Neutrophil (primary cell): ENCODE measurements at regions not wholly inside any gene's neighbourhood (a gene's known extent, or its start where the extent isn't known, plus 50 kb on each side); places are given as distances from the start of the nearest gene placed in this dataset.

ENCODE experiments used
- H3K27ac ChIP-seq: fragments of 200-600 bp; sonication (generic); 2 replicates; pipeline ENCODE4 v1.5.1; 2016; ENCODE audit warnings: mild to moderate bottlenecking, moderate library complexity
- H3K27me3 ChIP-seq: fragments of 200-600 bp; sonication (generic); 2 replicates; pipeline ENCODE4 v1.6.0; 2016; ENCODE audit warnings: mild to moderate bottlenecking
- H3K36me3 ChIP-seq: fragments of 200-600 bp; sonication (generic); 2 replicates; pipeline ENCODE4 v1.5.1; 2017
- H3K4me1 ChIP-seq, 2 experiments: fragments of 200-600 bp in 1 of 2; sonication (generic) in 1 of 2; 1 replicate in 1 of 2; 2 replicates in 1 of 2; pipeline versions ENCODE4 v1.5.1 to v1.6.1; 2013 to 2016; ENCODE audit warnings: low read depth in 1 of 2, low read length in 1 of 2, mild to moderate bottlenecking in 1 of 2, moderate library complexity in 1 of 2; ENCODE audit not compliant: control insufficient read depth in 1 of 2, insufficient read depth in 1 of 2
- H3K4me3 ChIP-seq, 2 experiments: fragments of 200-600 bp in 1 of 2; sonication (generic) in 1 of 2; 1 replicate in 1 of 2; 2 replicates in 1 of 2; pipeline ENCODE4 v1.5.1; 2013 to 2016; ENCODE audit warnings: low read depth in 1 of 2, low read length in 1 of 2, mild to moderate bottlenecking in 1 of 2, moderate library complexity in 1 of 2
- H3K9me3 ChIP-seq: fragments of 200-600 bp; sonication (generic); 2 replicates; pipeline ENCODE4 v1.5.1; 2016
- TF ChIP-seq, protein P1 (sequence below): fragments of 200-600 bp; sonication (generic); IDR thresholded peaks from 2 replicates; pipeline ENCODE4 v1.5.1; 2016; ENCODE audit warnings: antibody characterized with exemption

DNA sequence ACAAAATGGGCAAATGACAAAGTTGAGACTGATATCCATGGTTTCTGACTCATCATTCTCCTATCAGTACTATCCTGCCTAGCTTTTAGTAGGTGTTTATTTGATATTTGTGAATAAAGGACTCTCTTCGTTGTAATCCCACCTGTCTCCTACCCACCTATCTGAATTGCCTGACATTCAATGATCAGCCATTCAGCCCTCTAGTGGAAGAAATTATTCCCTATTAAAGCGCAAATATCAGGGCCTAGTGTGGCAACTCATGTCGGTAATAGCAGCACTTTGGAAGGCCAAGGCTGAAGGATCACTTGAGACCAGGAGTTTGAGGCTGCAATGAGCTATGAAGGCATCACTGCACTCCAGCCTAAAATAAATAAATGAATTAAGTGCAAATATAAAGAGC, 195.7 kb upstream of the SETMAR start:
- Histone ChIP-seq H3K4me3 (no peak overlapping the region), H3K27me3 (no peaks in the 10 kb centered on the region), H3K4me1 (no peaks in the 10 kb centered on the region), H3K27ac (no peak overlapping the region), H3K9me3 (no peaks in the 10 kb centered on the region), H3K36me3 (no peaks in the 10 kb centered on the region)
- TF ChIP-seq, protein P1, sequence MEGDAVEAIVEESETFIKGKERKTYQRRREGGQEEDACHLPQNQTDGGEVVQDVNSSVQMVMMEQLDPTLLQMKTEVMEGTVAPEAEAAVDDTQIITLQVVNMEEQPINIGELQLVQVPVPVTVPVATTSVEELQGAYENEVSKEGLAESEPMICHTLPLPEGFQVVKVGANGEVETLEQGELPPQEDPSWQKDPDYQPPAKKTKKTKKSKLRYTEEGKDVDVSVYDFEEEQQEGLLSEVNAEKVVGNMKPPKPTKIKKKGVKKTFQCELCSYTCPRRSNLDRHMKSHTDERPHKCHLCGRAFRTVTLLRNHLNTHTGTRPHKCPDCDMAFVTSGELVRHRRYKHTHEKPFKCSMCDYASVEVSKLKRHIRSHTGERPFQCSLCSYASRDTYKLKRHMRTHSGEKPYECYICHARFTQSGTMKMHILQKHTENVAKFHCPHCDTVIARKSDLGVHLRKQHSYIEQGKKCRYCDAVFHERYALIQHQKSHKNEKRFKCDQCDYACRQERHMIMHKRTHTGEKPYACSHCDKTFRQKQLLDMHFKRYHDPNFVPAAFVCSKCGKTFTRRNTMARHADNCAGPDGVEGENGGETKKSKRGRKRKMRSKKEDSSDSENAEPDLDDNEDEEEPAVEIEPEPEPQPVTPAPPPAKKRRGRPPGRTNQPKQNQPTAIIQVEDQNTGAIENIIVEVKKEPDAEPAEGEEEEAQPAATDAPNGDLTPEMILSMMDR: no peak

DNA sequence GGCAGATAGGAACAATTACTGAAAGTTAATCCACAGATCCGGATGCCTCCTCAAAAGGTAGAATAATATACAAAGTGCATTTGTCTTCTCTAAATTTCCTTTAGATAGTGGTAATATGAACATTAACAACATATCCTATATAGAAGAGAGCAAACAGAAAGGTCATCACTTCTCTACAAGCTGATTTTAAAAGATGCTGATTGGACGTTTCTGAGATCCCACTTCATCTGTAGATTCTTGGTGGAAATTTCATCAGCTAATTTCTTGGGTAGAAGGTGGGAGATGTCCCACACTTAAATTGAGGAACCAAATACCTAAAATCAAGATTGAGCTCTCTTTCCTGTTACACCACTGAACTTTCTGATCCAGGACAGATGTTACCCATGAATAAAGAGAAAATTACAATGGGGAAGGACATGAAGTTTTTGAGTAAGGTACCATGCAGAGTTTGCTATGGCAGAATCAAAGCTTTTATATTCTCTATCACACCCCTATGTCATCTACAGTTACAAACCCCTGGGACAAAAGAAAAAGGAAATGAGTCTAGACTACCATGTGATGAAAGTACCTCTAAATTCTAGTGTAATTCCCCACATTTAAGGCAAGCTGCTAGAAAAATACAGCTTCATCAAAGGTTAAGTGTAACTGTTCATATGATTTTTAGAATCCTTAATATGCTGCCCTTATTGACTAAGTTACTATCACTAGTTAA, 189.2 kb upstream of the SETMAR start:
- H3K4me1 ChIP-seq: no peaks in the 10 kb centered on the region
- no peak overlapping the region for H3K4me3 ChIP-seq
- no peaks in the 10 kb centered on the region for H3K36me3 ChIP-seq
- H3K27me3 ChIP-seq: no peaks in the 10 kb centered on the region
- TF ChIP-seq, protein P1: no peak
- no peaks in the 10 kb centered on the region for H3K9me3 ChIP-seq
- no peak overlapping the region for H3K27ac ChIP-seq

DNA sequence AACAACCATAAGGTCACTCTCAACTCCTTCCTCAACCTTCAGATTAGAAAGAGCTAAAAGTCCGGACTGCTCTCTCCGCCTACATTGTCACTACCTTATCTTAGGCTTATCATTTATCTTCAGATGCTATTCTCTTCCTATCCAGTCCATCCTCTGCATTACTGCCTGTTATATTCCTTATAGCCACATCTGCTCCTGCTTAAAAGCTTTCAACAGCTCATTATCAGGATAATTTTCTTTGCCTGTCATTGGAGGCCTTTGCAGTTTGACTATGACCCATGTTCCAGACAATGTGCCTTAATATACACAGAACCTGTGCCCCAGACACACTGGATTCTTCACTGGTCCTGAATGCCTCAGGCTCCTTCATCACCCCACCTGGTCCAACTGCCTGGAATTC, 184.1 kb upstream of the SETMAR start:
- H3K9me3 ChIP-seq: no peaks in the 10 kb centered on the region
- TF ChIP-seq, protein P1: no peak

DNA sequence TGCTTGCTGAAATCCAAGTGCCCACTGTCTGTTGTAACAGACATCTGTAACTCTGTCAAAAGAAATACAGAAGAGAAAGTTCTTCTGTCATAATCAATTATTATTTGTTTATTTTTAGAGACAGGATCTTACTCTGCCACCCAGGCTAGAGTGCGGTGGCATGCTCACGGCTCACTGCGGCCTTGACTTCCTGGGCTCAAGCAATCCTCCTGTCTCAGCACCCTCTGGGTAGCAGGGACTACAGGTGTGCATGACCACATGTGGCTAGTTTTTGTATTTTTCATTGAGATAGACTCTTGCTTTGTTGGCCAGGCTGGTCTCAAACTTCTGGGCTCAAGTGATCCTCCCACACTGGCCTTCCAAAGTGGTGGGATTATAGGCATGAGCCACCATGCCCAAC, 177.6 kb upstream of the SETMAR start:
- H3K36me3 ChIP-seq: no peaks in the 10 kb centered on the region
- H3K4me3 ChIP-seq: no peak overlapping the region
- H3K27ac ChIP-seq: no peak overlapping the region
- H3K9me3 ChIP-seq: no peaks in the 10 kb centered on the region
- H3K4me1 ChIP-seq: no peaks in the 10 kb centered on the region
- TF ChIP-seq, protein P1: no peak
- no peaks in the 10 kb centered on the region for H3K27me3 ChIP-seq

More for the DNA sequence above, 184.1 kb upstream of the SETMAR start:
- H3K36me3 ChIP-seq: no peaks in the 10 kb centered on the region
- no peaks in the 10 kb centered on the region for H3K27me3 ChIP-seq
- no peak overlapping the region for H3K4me3 ChIP-seq
- no peaks in the 10 kb centered on the region for H3K4me1 ChIP-seq
- no peak overlapping the region for H3K27ac ChIP-seq

DNA sequence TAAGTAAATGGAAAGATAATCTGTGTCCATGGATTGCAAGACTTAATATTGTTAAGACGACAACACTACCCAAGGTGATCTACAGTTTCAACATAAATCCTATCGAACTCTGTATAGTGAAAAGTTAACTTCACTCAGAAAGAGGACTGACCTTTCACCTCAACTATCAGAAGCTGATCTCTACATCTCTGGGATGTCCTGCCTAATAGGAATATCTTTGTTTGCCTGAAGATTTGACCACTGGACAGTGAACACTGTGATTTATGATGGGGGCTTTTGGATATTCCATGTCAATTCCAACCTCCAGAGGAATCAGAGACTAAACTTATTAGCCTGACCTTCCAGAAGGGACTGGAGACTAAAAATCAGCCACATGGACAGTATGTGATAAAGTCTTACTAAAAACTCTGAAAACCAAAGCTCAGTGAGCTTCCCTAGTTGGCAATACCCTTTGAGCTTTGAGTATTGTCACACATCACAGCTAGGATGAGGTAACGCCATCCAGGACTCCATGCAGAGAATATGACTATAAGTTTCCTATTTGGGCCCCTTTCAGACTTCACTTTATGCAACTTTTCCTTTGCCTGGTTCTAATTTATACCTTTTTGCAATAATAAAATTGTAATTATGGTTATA, 164.9 kb upstream of the SETMAR start:
- TF ChIP-seq, protein P1: no peak
- Histone ChIP-seq H3K27ac (no peak overlapping the region), H3K27me3 (no peaks in the 10 kb centered on the region), H3K9me3 (no peaks in the 10 kb centered on the region), H3K36me3 (no peaks in the 10 kb centered on the region), H3K4me1 (no peaks in the 10 kb centered on the region), H3K4me3 (no peak overlapping the region)
